SJSA1 (cell line): ENCODE measurements at regions not wholly inside any gene's neighbourhood (a gene's known extent, or its start where the extent isn't known, plus 50 kb on each side); places are given as distances from the start of the nearest gene placed in this dataset.
A peak's percentile ranks its signal among the peaks of the same experiment; 100 is the strongest.

Source experiments
- DNase-seq, 2 experiments: peaks; one replicate each; pipeline ENCODE4 v3.0.0-alpha.2; 2015 to 2020; ENCODE audit warnings: low spot score in 2 of 2, low read depth in 1 of 2
- H3K27ac ChIP-seq: fragments of 250-450 bp; sonication (Bioruptor Pico); 2 replicates; pipeline ENCODE4 v1.5.1; 2020; ENCODE audit warnings: mild to moderate bottlenecking, moderate library complexity
- H3K27me3 ChIP-seq: fragments of 250-450 bp; sonication (Bioruptor Pico); replicated peaks from 2 replicates; pipeline ENCODE4 v1.5.1; 2020; ENCODE audit warnings: mild to moderate bottlenecking, moderate library complexity
- H3K36me3 ChIP-seq: fragments of 250-450 bp; sonication (Bioruptor Pico); 2 replicates; pipeline ENCODE4 v1.5.1; 2020; ENCODE audit warnings: mild to moderate bottlenecking
- H3K4me1 ChIP-seq: fragments of 250-450 bp; sonication (Bioruptor Pico); replicated peaks from 2 replicates; pipeline ENCODE4 v1.6.1; 2021; ENCODE audit warnings: mild to moderate bottlenecking
- H3K4me3 ChIP-seq: fragments of 250-450 bp; sonication (Bioruptor Pico); 2 replicates; pipeline ENCODE4 v1.5.1; 2020; ENCODE audit warnings: mild to moderate bottlenecking
- H3K9me3 ChIP-seq: fragments of 250-450 bp; sonication (Bioruptor Pico); replicated peaks from 2 replicates; pipeline ENCODE4 v1.5.1; 2020; ENCODE audit warnings: mild to moderate bottlenecking

DNA sequence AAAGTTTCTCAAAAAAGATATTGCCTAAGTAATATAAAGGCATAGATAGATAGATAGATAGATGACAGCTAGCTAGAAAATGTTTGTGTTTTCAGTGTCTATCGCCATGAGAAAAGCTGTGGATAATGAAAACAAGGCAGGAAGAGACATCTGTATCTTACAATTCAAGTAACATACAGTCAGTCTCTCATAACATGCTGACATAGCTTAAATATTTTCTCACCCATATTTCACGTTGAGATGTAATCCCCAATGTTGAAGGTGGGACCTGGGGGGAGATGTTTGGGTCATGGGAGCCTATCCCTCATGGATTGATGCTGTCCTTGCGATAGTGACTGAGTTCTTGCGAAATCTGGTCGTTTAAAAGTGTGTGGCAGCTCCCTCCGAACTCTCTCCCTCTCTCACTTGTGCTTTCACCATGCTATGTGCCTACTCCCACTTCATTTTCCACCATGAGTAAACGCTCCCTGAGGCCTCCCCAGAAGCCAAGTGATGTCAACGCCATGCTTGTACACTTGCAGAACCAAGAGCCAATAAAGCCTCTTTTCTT, 856.8 kb upstream of the ADAMTS5 start:
- H3K4me3 ChIP-seq, result no peak overlapping the region
- H3K27ac ChIP-seq, result no peak overlapping the region
- H3K36me3 ChIP-seq, result no peaks in the 10 kb centered on the region
- DNase-seq, result no peak
- no peaks in the 10 kb centered on the region for H3K4me1 ChIP-seq
- no peaks in the 10 kb centered on the region for H3K9me3 ChIP-seq
- H3K27me3 ChIP-seq, result no peaks in the 10 kb centered on the region

DNA sequence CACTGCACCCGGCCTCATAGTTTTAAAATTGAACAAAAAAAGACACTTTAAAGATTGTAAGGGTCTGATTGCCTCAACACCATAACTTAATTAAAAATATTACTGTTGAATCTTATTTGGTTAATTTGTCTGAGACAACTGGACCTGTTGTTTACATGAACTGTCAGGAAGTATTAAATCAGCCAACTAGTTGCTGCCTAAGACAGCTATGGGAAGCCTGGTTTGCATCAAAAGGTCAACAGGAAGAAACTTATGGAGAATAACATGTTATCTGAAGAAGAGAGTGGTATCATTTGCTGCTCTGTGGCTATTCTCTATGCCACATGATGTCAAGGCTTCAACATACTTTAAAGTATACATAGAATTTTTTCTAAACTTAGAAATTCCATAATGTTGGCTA, 853.5 kb upstream of the ADAMTS5 start:
- H3K36me3 ChIP-seq, result no peaks in the 10 kb centered on the region
- DNase-seq, result no peak
- no peaks in the 10 kb centered on the region for H3K4me1 ChIP-seq
- no peak overlapping the region for H3K4me3 ChIP-seq
- no peak overlapping the region for H3K27ac ChIP-seq
- no peaks in the 10 kb centered on the region for H3K9me3 ChIP-seq
- no peaks in the 10 kb centered on the region for H3K27me3 ChIP-seq

DNA sequence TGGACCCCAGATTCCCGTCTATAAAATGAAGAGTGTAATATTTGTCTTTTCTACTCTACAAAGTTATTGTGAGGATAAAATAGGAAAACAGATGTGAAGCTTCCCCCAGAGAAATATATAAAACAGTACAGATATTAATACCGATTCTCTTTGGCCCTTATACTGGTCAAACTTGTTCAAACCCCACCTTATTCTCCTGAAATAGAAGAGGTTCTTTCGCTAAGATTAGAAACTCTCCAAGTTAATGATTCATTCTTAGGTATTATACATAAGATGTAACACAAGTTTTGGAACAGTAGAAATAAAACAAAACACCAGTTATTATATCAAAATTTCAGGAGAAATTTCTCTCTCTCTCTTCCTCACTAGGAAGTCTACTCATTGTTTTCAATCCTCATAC, 852.4 kb upstream of the ADAMTS5 start:
- Histone ChIP-seq H3K36me3 (no peaks in the 10 kb centered on the region), H3K4me3 (no peak overlapping the region), H3K9me3 (no peaks in the 10 kb centered on the region), H3K27ac (no peak overlapping the region), H3K27me3 (no peaks in the 10 kb centered on the region), H3K4me1 (no peaks in the 10 kb centered on the region)
- no peak for DNase-seq

GRCh38 chr21:27818847-27819246, 852.0 kb upstream of the ADAMTS5 start:
- Histone ChIP-seq H3K4me3 (no peak overlapping the region), H3K36me3 (no peaks in the 10 kb centered on the region), H3K9me3 (no peaks in the 10 kb centered on the region), H3K4me1 (no peaks in the 10 kb centered on the region), H3K27ac (no peak overlapping the region), H3K27me3 (no peaks in the 10 kb centered on the region)
- DNase-seq, result no peak

DNA sequence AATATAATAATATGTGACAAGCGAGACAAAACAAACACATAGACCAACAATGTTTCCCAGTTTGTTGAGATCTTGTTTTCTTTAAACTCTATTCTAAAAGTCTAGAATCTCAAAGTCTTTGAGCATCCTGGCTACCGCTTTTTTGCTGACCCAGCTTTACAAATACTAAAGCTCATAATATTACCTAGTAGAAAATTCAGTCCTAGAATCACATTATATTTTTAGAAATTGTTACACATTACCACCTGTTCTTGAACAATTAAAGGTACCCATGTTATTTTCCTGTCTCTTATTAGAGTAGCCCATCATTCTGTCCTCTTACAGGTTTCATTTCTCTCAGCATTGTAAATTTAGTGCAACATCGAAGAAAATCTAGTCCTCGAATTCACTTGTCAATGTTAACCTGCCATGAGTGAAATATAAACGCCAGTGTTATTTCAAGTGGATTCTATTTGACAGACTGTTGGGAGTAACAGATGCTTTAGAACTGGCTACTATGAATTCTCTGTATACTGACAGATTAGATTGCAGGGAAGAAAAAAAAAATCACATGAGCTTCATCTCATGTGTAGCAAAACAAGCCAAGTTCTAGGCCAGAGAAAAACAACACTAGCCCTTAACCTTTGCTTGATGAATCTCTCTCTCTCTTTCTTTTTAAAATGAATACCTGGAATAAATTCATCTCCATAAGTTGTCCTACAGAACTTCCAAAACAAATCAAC, 851.2 kb upstream of the ADAMTS5 start:
- no peak overlapping the region for H3K4me3 ChIP-seq
- H3K27ac ChIP-seq, result no peak overlapping the region
- no peaks in the 10 kb centered on the region for H3K4me1 ChIP-seq
- DNase-seq, result no peak
- no peaks in the 10 kb centered on the region for H3K9me3 ChIP-seq
- no peaks in the 10 kb centered on the region for H3K27me3 ChIP-seq
- no peaks in the 10 kb centered on the region for H3K36me3 ChIP-seq

DNA sequence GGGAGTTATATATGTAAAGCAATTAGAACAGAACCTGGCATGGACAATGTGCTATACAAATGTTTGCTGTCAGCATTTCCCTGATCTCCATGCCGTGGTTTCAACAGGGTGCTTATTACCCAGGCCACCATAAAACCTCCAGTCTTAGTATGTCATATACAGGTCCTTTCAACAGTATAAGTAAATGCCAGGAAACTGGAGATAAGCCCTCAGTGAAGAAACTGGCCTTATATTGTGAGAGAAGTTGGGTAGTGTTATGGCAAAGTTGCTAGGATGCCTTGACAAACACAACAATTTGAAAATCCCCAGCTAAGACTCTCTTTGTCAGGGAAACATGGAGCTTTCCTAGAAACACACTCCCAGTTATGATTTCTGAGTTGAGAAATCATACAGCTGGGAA, 850.2 kb upstream of the ADAMTS5 start:
- H3K4me1 ChIP-seq, result no peaks in the 10 kb centered on the region; the same call in 1 of the 2 replicates
- H3K4me3 ChIP-seq, result no peak overlapping the region
- no peaks in the 10 kb centered on the region for H3K9me3 ChIP-seq
- no peak for DNase-seq
- no peak overlapping the region for H3K27ac ChIP-seq
- no peaks in the 10 kb centered on the region for H3K27me3 ChIP-seq
- H3K36me3 ChIP-seq, result no peaks in the 10 kb centered on the region

DNA sequence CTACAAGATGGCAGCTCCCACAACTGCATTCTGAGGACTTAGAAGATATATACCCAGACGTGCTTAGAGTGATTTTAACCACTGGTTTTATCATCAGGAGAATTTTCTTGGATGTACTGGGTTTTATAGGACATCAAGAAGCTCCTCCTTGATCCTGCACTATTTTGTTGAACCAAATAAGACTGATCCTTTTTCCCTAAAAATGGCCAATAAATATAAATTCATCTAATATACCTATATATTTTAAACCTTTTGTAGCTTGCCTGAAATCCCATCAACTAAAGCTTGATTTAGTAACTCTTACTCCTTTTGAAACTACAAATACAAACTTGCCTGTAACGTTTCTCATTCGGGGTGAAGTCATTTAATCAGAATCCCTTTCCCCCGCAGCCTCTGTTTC, 849.4 kb upstream of the ADAMTS5 start:
- Histone ChIP-seq H3K36me3 (no peaks in the 10 kb centered on the region), H3K27ac (no peak overlapping the region), H3K4me3 (no peak overlapping the region), H3K4me1 (no peaks in the 10 kb centered on the region; the same call in 1 of the 2 replicates), H3K27me3 (no peaks in the 10 kb centered on the region), H3K9me3 (no peaks in the 10 kb centered on the region)
- DNase-seq, result no peak

DNA sequence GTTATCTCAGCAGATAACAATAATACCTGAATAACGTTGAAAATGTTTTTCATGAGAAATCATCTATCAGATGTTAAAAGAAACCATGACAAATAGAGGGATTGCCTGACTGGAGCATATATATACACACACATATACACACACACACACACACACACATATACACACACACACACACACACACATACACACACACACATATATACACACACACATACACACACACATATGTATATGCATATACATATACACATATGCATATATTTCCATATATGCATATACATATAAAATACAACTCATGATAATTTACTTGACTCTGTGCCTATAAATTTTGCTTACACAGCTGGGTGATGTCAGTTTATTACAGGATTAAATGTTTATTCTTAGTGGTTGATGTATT, 847.3 kb upstream of the ADAMTS5 start:
- Histone ChIP-seq H3K9me3 (no peaks in the 10 kb centered on the region), H3K4me1 (no peaks in the 10 kb centered on the region; the same call in 1 of the 2 replicates), H3K27ac (no peak overlapping the region), H3K27me3 (no peaks in the 10 kb centered on the region), H3K36me3 (no peaks in the 10 kb centered on the region), H3K4me3 (no peak overlapping the region)
- no peak for DNase-seq

DNA sequence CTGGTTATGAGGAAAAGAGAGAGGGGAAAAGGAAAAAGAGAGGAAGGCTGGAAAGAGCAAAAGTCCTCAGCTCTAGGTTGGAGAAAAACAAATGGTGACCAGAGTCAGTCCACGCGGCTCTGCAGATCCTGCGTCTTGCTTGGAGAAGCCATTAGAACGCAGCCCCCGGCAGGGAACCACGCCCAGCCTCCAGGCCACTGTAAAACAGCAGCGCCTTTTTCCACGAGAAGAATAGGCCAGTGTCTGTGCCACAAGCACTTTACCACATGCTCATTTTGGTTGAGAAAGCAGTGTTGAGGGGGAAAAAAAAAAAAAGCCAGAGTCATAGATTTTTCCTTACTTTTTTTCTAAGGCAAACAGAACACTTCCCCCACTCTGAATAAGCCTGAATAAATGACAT, 846.9 kb upstream of the ADAMTS5 start:
- Histone ChIP-seq H3K27ac (no peak overlapping the region), H3K4me3 (no peak overlapping the region)

DNA sequence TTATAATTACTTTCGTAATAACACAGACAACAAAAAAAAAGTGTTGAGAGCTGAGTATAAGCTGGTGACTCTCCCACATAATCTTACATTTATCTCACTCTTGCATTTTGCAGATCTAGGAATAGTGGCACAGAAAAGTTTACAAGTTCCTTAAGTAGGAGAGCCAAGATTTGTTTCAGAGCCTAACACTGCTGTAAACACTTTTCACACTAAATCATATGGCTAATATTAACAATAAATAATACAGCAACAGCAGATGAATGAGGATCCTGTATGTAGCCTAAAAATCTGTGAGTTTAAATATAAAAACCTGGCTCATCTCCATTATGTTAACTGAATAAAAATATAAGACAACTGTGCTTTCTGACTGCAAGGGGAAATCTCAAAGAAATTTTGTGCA, 846.5 kb upstream of the ADAMTS5 start:
- H3K9me3 ChIP-seq, result no peaks in the 10 kb centered on the region
- no peaks in the 10 kb centered on the region for H3K27me3 ChIP-seq
- DNase-seq, result no peak
- no peak overlapping the region for H3K27ac ChIP-seq
- no peaks in the 10 kb centered on the region for H3K36me3 ChIP-seq
- no peak overlapping the region for H3K4me3 ChIP-seq
- H3K4me1 ChIP-seq, result no peaks in the 10 kb centered on the region; the same call in 1 of the 2 replicates

More for the DNA sequence above, 846.9 kb upstream of the ADAMTS5 start:
- Histone ChIP-seq H3K4me1 (no peaks in the 10 kb centered on the region; the same call in 1 of the 2 replicates), H3K9me3 (no peaks in the 10 kb centered on the region), H3K36me3 (no peaks in the 10 kb centered on the region), H3K27me3 (no peaks in the 10 kb centered on the region)
- no peak for DNase-seq

GRCh38 chr21:27812279-27812678, 845.4 kb upstream of the ADAMTS5 start:
- peaks cover 5% of the 10 kb centered on the region for H3K4me1 ChIP-seq
- no peak overlapping the region for H3K4me3 ChIP-seq
- H3K9me3 ChIP-seq, result no peaks in the 10 kb centered on the region
- H3K27ac ChIP-seq, result no peak overlapping the region
- DNase-seq, result no peak
- no peaks in the 10 kb centered on the region for H3K36me3 ChIP-seq
- no peaks in the 10 kb centered on the region for H3K27me3 ChIP-seq

GRCh38 chr21:27808923-27809322, 842.0 kb upstream of the ADAMTS5 start:
- Histone ChIP-seq H3K9me3 (no peaks in the 10 kb centered on the region), H3K36me3 (no peaks in the 10 kb centered on the region), H3K4me3 (no peak overlapping the region), H3K27me3 (no peaks in the 10 kb centered on the region), H3K27ac (no peak overlapping the region), H3K4me1 (peaks cover 19% of the 10 kb centered on the region)
- DNase-seq, result no peak

DNA sequence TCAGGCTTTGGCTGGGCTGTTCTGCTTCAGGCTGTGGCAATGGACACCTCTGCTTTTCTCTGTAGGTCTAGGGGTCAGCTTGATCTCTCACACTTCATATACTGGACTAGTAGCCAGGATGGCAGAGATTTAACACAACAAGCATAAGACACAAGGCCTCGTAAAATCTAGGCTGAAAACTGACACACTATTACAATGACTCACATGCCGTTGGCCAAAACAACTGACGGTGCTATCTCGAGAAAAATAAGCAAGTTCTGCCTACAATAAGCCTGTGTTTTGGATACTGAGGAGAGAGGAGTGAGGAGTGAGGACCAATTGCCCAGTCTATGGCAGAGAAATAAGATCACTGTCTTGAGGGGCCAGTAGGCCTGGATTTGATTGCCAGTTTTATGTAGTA, 840.7 kb upstream of the ADAMTS5 start:
- no peak overlapping the region for H3K4me3 ChIP-seq
- no peak for DNase-seq
- no peak overlapping the region for H3K27ac ChIP-seq
- peaks cover 19% of the 10 kb centered on the region for H3K4me1 ChIP-seq
- no peaks in the 10 kb centered on the region for H3K36me3 ChIP-seq
- no peaks in the 10 kb centered on the region for H3K9me3 ChIP-seq
- H3K27me3 ChIP-seq, result no peaks in the 10 kb centered on the region

- no peaks in the 10 kb centered on the region for H3K27me3 ChIP-seq
- no peak overlapping the region for H3K4me3 ChIP-seq
- H3K36me3 ChIP-seq, result no peaks in the 10 kb centered on the region
- H3K9me3 ChIP-seq, result no peaks in the 10 kb centered on the region
- peak in 1 of 2 experiments; percentile 48 for DNase-seq
- peaks cover 19% of the 10 kb centered on the region for H3K4me1 ChIP-seq
- H3K27ac ChIP-seq, result no peak overlapping the region
These were observed 839.4 kb upstream of the ADAMTS5 start for GRCh38 chr21:27806281-27806680.

- no peak for DNase-seq
- Histone ChIP-seq H3K27me3 (no peaks in the 10 kb centered on the region), H3K4me1 (peaks cover 19% of the 10 kb centered on the region), H3K36me3 (no peaks in the 10 kb centered on the region), H3K9me3 (no peaks in the 10 kb centered on the region), H3K4me3 (no peak overlapping the region), H3K27ac (no peak overlapping the region)
These were observed 838.8 kb upstream of the ADAMTS5 start for GRCh38 chr21:27805696-27806095.
